H9 (cell line): ENCODE measurements at regions not wholly inside any gene's neighbourhood (a gene's known extent, or its start where the extent isn't known, plus 50 kb on each side); places are given as distances from the start of the nearest gene placed in this dataset.

Experiments
- DNase-seq: peaks from one replicate; pipeline ENCODE4 v3.0.0-alpha.2; 2017
- H2AFZ ChIP-seq: one replicate; pipeline ENCODE4 v1.6.1; 2013; ENCODE audit warnings: mild to moderate bottlenecking, low read length, control low read depth, moderate library complexity
- H2AK5ac ChIP-seq: 2 replicates; pipeline ENCODE4 v1.6.1; 2013; ENCODE audit warnings: low read length, control low read depth, mixed read lengths; ENCODE audit not compliant: insufficient read length
- H2BK120ac ChIP-seq: one replicate; pipeline ENCODE4 v1.6.1; 2013; ENCODE audit warnings: low read depth, mild to moderate bottlenecking, low read length, control low read depth, inconsistent platforms; ENCODE audit not compliant: poor library complexity, severe bottlenecking
- H2BK12ac ChIP-seq: 2 replicates; pipeline ENCODE4 v1.6.1; 2013; ENCODE audit warnings: low read length, control low read depth, mixed read lengths, low read depth; ENCODE audit not compliant: insufficient read length
- H2BK15ac ChIP-seq: 2 replicates; pipeline ENCODE4 v1.6.1; 2013; ENCODE audit warnings: low read depth, low read length, control low read depth
- H2BK20ac ChIP-seq: one replicate; pipeline ENCODE4 v1.6.1; 2013; ENCODE audit warnings: low read depth, mild to moderate bottlenecking, low read length, control low read depth, inconsistent platforms; ENCODE audit not compliant: poor library complexity, severe bottlenecking
- H2BK5ac ChIP-seq: 2 replicates; pipeline ENCODE4 v1.6.1; 2013; ENCODE audit warnings: low read length, control low read depth, mixed read lengths; ENCODE audit not compliant: insufficient read length
- H3K14ac ChIP-seq: 2 replicates; pipeline ENCODE4 v1.6.1; 2013; ENCODE audit warnings: low read length, control low read depth; ENCODE audit not compliant: insufficient read depth
- H3K18ac ChIP-seq: 2 replicates; pipeline ENCODE4 v1.6.1; 2013; ENCODE audit warnings: low read depth, mild to moderate bottlenecking, mixed read lengths, low read length, control low read depth; ENCODE audit not compliant: insufficient read length
- H3K23ac ChIP-seq: 2 replicates; pipeline ENCODE4 v1.6.1; 2013; ENCODE audit warnings: low read length, control low read depth, mixed read lengths, low read depth; ENCODE audit not compliant: insufficient read length
- H3K23me2 ChIP-seq: 2 replicates; pipeline ENCODE4 v1.6.1; 2013; ENCODE audit warnings: low read depth, mild to moderate bottlenecking, mixed read lengths, low read length, control low read depth; ENCODE audit not compliant: insufficient read length, poor library complexity, severe bottlenecking
- H3K27ac ChIP-seq: 2 replicates; pipeline ENCODE4 v1.5.1; 2013; ENCODE audit warnings: low read length, control low read depth, mixed read lengths, low read depth; ENCODE audit not compliant: insufficient read length
- H3K27me3 ChIP-seq: 2 replicates; pipeline ENCODE4 v1.6.1; 2013; ENCODE audit warnings: low read length, control low read depth, inconsistent platforms; ENCODE audit not compliant: insufficient read depth
- H3K4ac ChIP-seq: 2 replicates; pipeline ENCODE4 v1.6.1; 2013; ENCODE audit warnings: low read depth, mild to moderate bottlenecking, control low read depth, inconsistent platforms, low read length, moderate library complexity
- H3K4me1 ChIP-seq: 2 replicates; pipeline ENCODE4 v1.6.1; 2013; ENCODE audit warnings: low read length, control low read depth, inconsistent platforms; ENCODE audit not compliant: insufficient read depth
- H3K4me2 ChIP-seq: 2 replicates; pipeline ENCODE4 v1.6.1; 2013; ENCODE audit warnings: low read length, control low read depth, mixed read lengths; ENCODE audit not compliant: insufficient read length, insufficient read depth
- H3K56ac ChIP-seq: 2 replicates; pipeline ENCODE4 v1.6.1; 2013; ENCODE audit warnings: low read depth, mild to moderate bottlenecking, mixed read lengths, low read length, control low read depth; ENCODE audit not compliant: insufficient read length
- H3K79me1 ChIP-seq: 2 replicates; pipeline ENCODE4 v1.6.1; 2013; ENCODE audit warnings: low read depth, mild to moderate bottlenecking, moderate library complexity, low read length, control low read depth, inconsistent platforms; ENCODE audit not compliant: insufficient read depth, poor library complexity, severe bottlenecking
- H3K79me2 ChIP-seq: 2 replicates; pipeline ENCODE4 v1.6.1; 2013; ENCODE audit warnings: low read length, control low read depth, inconsistent platforms; ENCODE audit not compliant: insufficient read depth
- H3K9ac ChIP-seq: 2 replicates; pipeline ENCODE4 v1.6.1; 2013; ENCODE audit warnings: low read length, control low read depth, mixed read lengths; ENCODE audit not compliant: insufficient read length; ENCODE audit errors: extremely low read depth
- H3K9me3 ChIP-seq: one replicate; pipeline ENCODE4 v1.6.1; 2013; ENCODE audit warnings: low read depth, low read length, inconsistent platforms; ENCODE audit not compliant: control insufficient read depth
- H3T11ph ChIP-seq: one replicate; pipeline ENCODE4 v1.6.1; 2013; ENCODE audit warnings: mild to moderate bottlenecking, low read length, control low read depth, inconsistent platforms
- H4K20me1 ChIP-seq: one replicate; pipeline ENCODE4 v1.6.1; 2013; ENCODE audit not compliant: control insufficient read depth, insufficient read length, insufficient read depth
- H4K5ac ChIP-seq: 2 replicates; pipeline ENCODE4 v1.6.1; 2013; ENCODE audit warnings: low read depth, mild to moderate bottlenecking, mixed read lengths, low read length, control low read depth; ENCODE audit not compliant: insufficient read length
- H4K8ac ChIP-seq: replicated peaks from 2 replicates; pipeline ENCODE4 v1.6.1; 2013; ENCODE audit warnings: low read length, control low read depth, mixed read lengths, low read depth; ENCODE audit not compliant: insufficient read length
- H4K91ac ChIP-seq: 2 replicates; pipeline ENCODE4 v1.6.1; 2013; ENCODE audit warnings: low read depth, mild to moderate bottlenecking, moderate library complexity, mixed read lengths, low read length, control low read depth; ENCODE audit not compliant: insufficient read length
- H3K27ac Mint-ChIP-seq, 3 experiments: 2 replicates in 2 of 3; 3 replicates in 1 of 3; pipeline ENCODE4 v1.8.0; 2020 to 2021; ENCODE audit warnings: mixed read lengths in 3 of 3, mild to moderate bottlenecking in 1 of 3, moderate library complexity in 1 of 3
- H3K27me3 Mint-ChIP-seq: 2 replicates; pipeline ENCODE4 v1.8.0; 2021; ENCODE audit warnings: low read depth, mild to moderate bottlenecking, moderate library complexity, mixed read lengths
- H3K36me3 Mint-ChIP-seq, 3 experiments: 2 replicates in 2 of 3; 3 replicates in 1 of 3; pipeline ENCODE4 v1.8.0; 2020 to 2021; ENCODE audit warnings: low read depth in 3 of 3, mixed read lengths in 3 of 3; ENCODE audit not compliant: insufficient read depth in 1 of 3
- H3K4me1 Mint-ChIP-seq, 2 experiments: 2 replicates each; pipeline ENCODE4 v1.8.0; 2020; ENCODE audit warnings: mixed read lengths in 2 of 2
- H3K4me3 Mint-ChIP-seq, 2 experiments: 2 replicates in 1 of 2; 3 replicates in 1 of 2; pipeline ENCODE4 v1.8.0; 2020 to 2021; ENCODE audit warnings: mild to moderate bottlenecking in 2 of 2, mixed read lengths in 2 of 2, moderate library complexity in 1 of 2
- H3K9me3 Mint-ChIP-seq, 2 experiments: 2 replicates in 1 of 2; 3 replicates in 1 of 2; pipeline ENCODE4 v1.8.0; 2020; ENCODE audit warnings: mild to moderate bottlenecking in 2 of 2, mixed read lengths in 2 of 2, moderate library complexity in 1 of 2
- CTCF ChIP-seq: fragments of 200-600 bp; sonication (generic); conservative IDR thresholded peaks from 3 replicates; pipeline ENCODE4 v1.8.0; 2021; ENCODE audit warnings: antibody characterized with exemption, mild to moderate bottlenecking
- WGBS: extraction: QIAGEN DNeasy Blood & Tissue Kit; methylation state at CpG from one replicate; pipeline ENCODE4 v1.1.7; 2013; ENCODE audit warnings: missing lambda C conversion rate, low lambda C conversion rate, mixed read lengths; ENCODE audit not compliant: insufficient read length; ENCODE audit errors: extremely low coverage; 5-methylcytosine and 5-hydroxymethylcytosine counted together

GRCh38 chr1:96220651-96221050 is 500.9 kb upstream of the PTBP2 start:
- Mint-ChIP-seq H3K27me3 (no peaks in the 10 kb centered on the region), H3K27ac (no peak overlapping the region), H3K4me1 (no peaks in the 10 kb centered on the region), H3K9me3 (peaks cover 0 to 4% of the 10 kb centered on the region in 2 experiments; a peak in 1 of 5 replicates), H3K4me3 (no peak overlapping the region), H3K36me3 (peaks cover 0 to 4% (median 0%) of the 10 kb centered on the region in 3 experiments; a peak in 2 of 7 replicates)
- H2BK120ac ChIP-seq, result no peak overlapping the region
- H3K23me2 ChIP-seq, result no peaks in the 10 kb centered on the region
- no peak for TF ChIP-seq CTCF
- no peak overlapping the region for H3K56ac ChIP-seq
- H4K91ac ChIP-seq, result no peak overlapping the region
- H3K14ac ChIP-seq, result no peak overlapping the region
- no peaks in the 10 kb centered on the region for H3K9me3 ChIP-seq
- no peaks in the 10 kb centered on the region for H3K4me1 ChIP-seq
- no peak overlapping the region for H3K27ac ChIP-seq
- no peak overlapping the region for H2BK20ac ChIP-seq
- no peaks in the 10 kb centered on the region for H3K79me1 ChIP-seq
- H3K27me3 ChIP-seq, result no peaks in the 10 kb centered on the region
- no peak overlapping the region for H4K8ac ChIP-seq
- H3K4me2 ChIP-seq, result no peak overlapping the region
- no peak overlapping the region for H2BK15ac ChIP-seq
- no CpG with 5 or more reads among the region's 3 CpGs for WGBS
- H3K9ac ChIP-seq, result no peak overlapping the region
- H2BK5ac ChIP-seq, result no peak overlapping the region
- no peak overlapping the region for H3K4ac ChIP-seq
- H3T11ph ChIP-seq, result no peak overlapping the region
- H2AK5ac ChIP-seq, result no peak overlapping the region
- H2BK12ac ChIP-seq, result no peak overlapping the region
- no peak overlapping the region for H3K23ac ChIP-seq
- H3K18ac ChIP-seq, result no peak overlapping the region
- DNase-seq, result no peak
- H2AFZ ChIP-seq, result no peak overlapping the region
- H4K5ac ChIP-seq, result no peak overlapping the region
- H3K79me2 ChIP-seq, result no peaks in the 10 kb centered on the region
- H4K20me1 ChIP-seq, result no peaks in the 10 kb centered on the region
